ENCODE measurements at regions not wholly inside any gene's neighbourhood (a gene's known extent, or its start where the extent isn't known, plus 50 kb on each side); places are given as distances from the start of the nearest gene placed in this dataset.
"Not testable (repeated sequence)": the region's sequence is repeated elsewhere in the genome, so short reads cannot be mapped to it uniquely, and the experiment has no call there.

DNA sequence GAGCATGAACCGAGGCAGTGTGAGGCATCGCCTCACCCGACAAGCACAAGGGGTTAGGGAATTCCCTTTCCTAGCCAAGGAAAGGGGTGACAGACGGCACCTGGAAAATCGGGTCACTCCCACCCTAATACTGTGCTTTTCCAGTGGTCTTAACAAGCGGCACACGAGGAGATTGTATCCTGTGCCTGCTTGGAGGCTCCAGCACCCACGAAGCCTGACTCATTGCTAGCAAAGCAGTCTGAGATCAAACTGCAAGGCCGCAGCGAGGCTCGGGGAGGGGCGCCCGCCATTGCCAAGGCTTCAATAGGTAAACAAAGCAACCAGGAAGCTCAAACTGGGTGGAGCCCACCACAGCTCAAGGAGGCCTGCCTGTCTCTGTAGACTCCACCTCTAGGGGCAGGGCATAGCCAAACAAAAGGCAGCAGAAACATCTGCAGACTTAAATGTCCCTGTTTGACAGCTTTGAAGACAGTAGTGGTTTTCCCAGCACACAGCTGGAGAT, 109.0 kb upstream of the IRAK1BP1 start:
- TF ChIP-seq FOXM1 (IDR thresholded peaks at IDR 0.05; ENCODE audit: borderline replicate concordance); SP1 (IDR thresholded peaks at IDR 0.05); CTBP1 (IDR thresholded peaks at IDR 0.05; ENCODE audit: borderline replicate concordance); FOXK2 (IDR thresholded peaks at IDR 0.05); NFRKB (IDR thresholded peaks at IDR 0.05); SUZ12 (IDR thresholded peaks at IDR 0.05); HDGF (IDR thresholded peaks at IDR 0.05; ENCODE audit: borderline replicate concordance); LEF1 (IDR thresholded peaks at IDR 0.05; ENCODE audit: borderline replicate concordance); FOXA1 (IDR thresholded peaks at IDR 0.05); ARNT (IDR thresholded peaks at IDR 0.05); ZNF384 (IDR thresholded peaks at IDR 0.05); BHLHE40 (IDR thresholded peaks at IDR 0.05; ENCODE audit: borderline replicate concordance); ELF4 (IDR thresholded peaks at IDR 0.05): not testable (repeated sequence)
- TF ChIP-seq, protein P1, sequence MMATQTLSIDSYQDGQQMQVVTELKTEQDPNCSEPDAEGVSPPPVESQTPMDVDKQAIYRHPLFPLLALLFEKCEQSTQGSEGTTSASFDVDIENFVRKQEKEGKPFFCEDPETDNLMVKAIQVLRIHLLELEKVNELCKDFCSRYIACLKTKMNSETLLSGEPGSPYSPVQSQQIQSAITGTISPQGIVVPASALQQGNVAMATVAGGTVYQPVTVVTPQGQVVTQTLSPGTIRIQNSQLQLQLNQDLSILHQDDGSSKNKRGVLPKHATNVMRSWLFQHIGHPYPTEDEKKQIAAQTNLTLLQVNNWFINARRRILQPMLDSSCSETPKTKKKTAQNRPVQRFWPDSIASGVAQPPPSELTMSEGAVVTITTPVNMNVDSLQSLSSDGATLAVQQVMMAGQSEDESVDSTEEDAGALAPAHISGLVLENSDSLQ (IDR thresholded peaks at IDR 0.05) = not testable (repeated sequence)
